K562 (cell line): ENCODE measurements at regions not wholly inside any gene's neighbourhood (a gene's known extent, or its start where the extent isn't known, plus 50 kb on each side); places are given as distances from the start of the nearest gene placed in this dataset.
"Not testable (repeated sequence)": the region's sequence is repeated elsewhere in the genome, so short reads cannot be mapped to it uniquely, and the experiment has no call there.

ENCODE experiments used
- ATAC-seq: fragments of 200-7000 bp; cut with Tn5 transposase; 3 replicates; pipeline ENCODE4 v1.9.1; 2020; ENCODE audit warnings: moderate library complexity
- BruUV-seq: library from RNA; stranded (reverse); fragments of 400-500 nt; replicated peaks from 2 replicates; lab custom pipeline; 2021; lab: Mats Ljungman, UMichigan
- CTCF ChIA-PET: fragments of 300-600 bp; formaldehyde crosslinking; extraction: SDS; loops from one replicate; lab custom pipeline; 2021; ENCODE audit warnings: low intra/inter-chr PET ratio; lab: Yijun Ruan, JAX
- POLR2A ChIA-PET: fragments of 300-600, 350-650 bp; sonication (Branson Sonifier 250); formaldehyde crosslinking; extraction: SDS; loops from one replicate; lab custom pipeline; 2021; ENCODE audit warnings: antibody characterized with exemption, inconsistent platforms; lab: Yijun Ruan, JAX
- DNase-seq, 4 experiments: peaks; one replicate each; pipeline versions ENCODE4 v3.0.0 to v3.0.0-alpha.2; 2011 to 2018; ENCODE audit warnings: low spot score in 3 of 4, mixed read lengths in 3 of 4; ENCODE audit errors: extremely low read depth in 1 of 4
- FAIRE-seq: peaks from 2 replicates; lab custom pipeline; 2011; peaks lifted over from hg19 to GRCh38; lab: Jason Lieb, UNC
- H2AFZ ChIP-seq: 2 replicates; pipeline ENCODE4 v1.6.0; 2011; ENCODE audit warnings: low read depth, low read length, control low read depth, inconsistent platforms
- H3K27ac ChIP-seq: fragments of 200-600 bp; 3 replicates; pipeline ENCODE4 v1.8.0; 2011; ENCODE audit warnings: low read depth, mild to moderate bottlenecking, control low read depth, inconsistent platforms, low read length, moderate library complexity, mixed read lengths; ENCODE audit errors: extremely low read depth
- H3K27me3 ChIP-seq, 2 experiments: fragments of 300-600 bp in 1 of 2; 2 replicates in 1 of 2; 3 replicates in 1 of 2; pipeline versions ENCODE4 v1.6.0 to v1.8.0; 2011; ENCODE audit warnings: inconsistent platforms in 2 of 2, low read length in 2 of 2, mild to moderate bottlenecking in 1 of 2, mixed read lengths in 1 of 2, moderate library complexity in 1 of 2; ENCODE audit not compliant: control insufficient read depth in 2 of 2, insufficient read depth in 2 of 2
- H3K36me3 ChIP-seq: fragments of 300-600 bp; 3 replicates; pipeline ENCODE4 v1.8.0; 2011; ENCODE audit warnings: mild to moderate bottlenecking, low read length, inconsistent platforms; ENCODE audit not compliant: control insufficient read depth, insufficient read depth
- H3K4me1 ChIP-seq, 2 experiments: fragments of 200-600 bp in 1 of 2; replicated peaks in 1 of 2; 2 replicates in 1 of 2; 3 replicates in 1 of 2; pipeline versions ENCODE4 v1.5.1 to v1.8.0; 2011; ENCODE audit warnings: inconsistent platforms in 2 of 2, low read length in 2 of 2, mild to moderate bottlenecking in 1 of 2, mixed read lengths in 1 of 2, moderate library complexity in 1 of 2; ENCODE audit not compliant: control insufficient read depth in 2 of 2, insufficient read depth in 2 of 2
- H3K4me2 ChIP-seq: 2 replicates; pipeline ENCODE4 v1.6.1; 2011; ENCODE audit warnings: low read length, control low read depth, inconsistent platforms, mixed read lengths; ENCODE audit not compliant: insufficient read depth
- H3K4me3 ChIP-seq: fragments of 200-600 bp; sonication (generic), shearing (Covaris generic); 2 replicates; pipeline ENCODE4 v1.5.1; 2016; ENCODE audit warnings: control low read depth, inconsistent platforms
- H3K79me2 ChIP-seq: fragments of 200-600 bp; 3 replicates; pipeline ENCODE4 v1.8.0; 2011; ENCODE audit warnings: low read length, inconsistent platforms; ENCODE audit not compliant: control insufficient read depth, insufficient read depth
- H3K9ac ChIP-seq, 2 experiments: 2 replicates each; pipeline versions ENCODE4 v1.6.0 to v1.6.1; 2011; ENCODE audit warnings: low read depth in 2 of 2, low read length in 2 of 2, control low read depth in 1 of 2, inconsistent platforms in 1 of 2, mild to moderate bottlenecking in 1 of 2, mixed read lengths in 1 of 2; ENCODE audit not compliant: insufficient read depth in 1 of 2
- H3K9me1 ChIP-seq: one replicate; pipeline ENCODE4 v1.6.0; 2011; ENCODE audit warnings: inconsistent platforms, mild to moderate bottlenecking, low read length, moderate library complexity; ENCODE audit not compliant: control insufficient read depth, insufficient read depth
- H3K9me3 ChIP-seq: replicated peaks from 2 replicates; pipeline ENCODE4 v1.5.1; 2011; ENCODE audit warnings: low read depth, low read length, inconsistent platforms; ENCODE audit not compliant: control insufficient read depth, insufficient read depth
- H4K20me1 ChIP-seq: replicated peaks from 2 replicates; pipeline ENCODE4 v1.6.1; 2011; ENCODE audit warnings: low read length, inconsistent platforms, mixed read lengths; ENCODE audit not compliant: control insufficient read depth, insufficient read depth
- XRCC5 ChIP-seq: fragments of 200-400 bp; formaldehyde crosslinking; IDR thresholded peaks from 2 replicates; pipeline ENCODE4 v1.6.1; 2017; ENCODE audit warnings: low read depth, mild to moderate bottlenecking, low read length
- WGBS: fragments of 100-300 bp; shearing (Covaris generic); methylation state at CpG from one replicate; pipeline ENCODE4 v1.1.6; 2016; ENCODE audit warnings: low coverage, mixed read lengths; ENCODE audit not compliant: insufficient coverage; ENCODE audit errors: missing lambda C conversion rate; 5-methylcytosine and 5-hydroxymethylcytosine counted together
- in situ Hi-C: fragments of 300-500 bp; cut with MboI; formaldehyde crosslinking; loops from 4 replicates; pipeline ENCODE4 v1.15.0; 2018; ENCODE audit warnings: inconsistent platforms, mixed read lengths
- intact Hi-C: fragments of 100-400 bp; cut with micrococcal nuclease; formaldehyde crosslinking; loops from 2 replicates; pipeline ENCODE4 v1.14.2; 2022

DNA sequence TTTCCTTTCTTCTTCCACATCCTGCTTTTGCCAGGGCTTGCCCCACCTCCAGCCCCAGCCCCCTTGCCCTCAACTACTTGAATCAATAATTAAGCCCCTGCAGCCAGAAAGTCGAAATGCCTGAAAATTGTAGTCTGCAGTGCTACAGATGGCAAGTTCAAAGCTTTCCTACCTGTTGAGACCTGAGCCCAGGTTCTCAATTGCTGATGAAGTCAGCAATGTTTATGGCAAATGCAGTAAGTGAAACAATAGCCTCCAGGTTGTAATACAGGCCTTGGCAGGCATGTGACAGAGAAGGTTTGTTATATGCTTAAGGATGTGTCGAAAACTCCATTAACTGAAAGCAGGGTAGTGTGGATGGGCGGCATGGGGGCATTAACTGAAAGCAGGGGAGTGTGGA lies 181.1 kb upstream of the SESN3 start:
- WGBS = 6% methylated on average over 3 of the region's 3 CpGs
- Histone ChIP-seq H3K9ac (no peak overlapping the region), H3K4me2 (no peak overlapping the region), H3K27me3 (no peaks in the 10 kb centered on the region), H4K20me1 (no peaks in the 10 kb centered on the region), H3K4me1 (peaks cover 2 to 15% of the 10 kb centered on the region in 2 experiments; a peak in 4 of 5 replicates), H3K27ac (no peak overlapping the region), H3K79me2 (no peaks in the 10 kb centered on the region), H3K9me1 (no peaks in the 10 kb centered on the region), H3K9me3 (no peaks in the 10 kb centered on the region), H3K36me3 (no peaks in the 10 kb centered on the region), H2AFZ (no peak overlapping the region), H3K4me3 (no peak overlapping the region)
- BruUV-seq = no TSS peak
- intact Hi-C loops (no loop called here), in situ Hi-C loops (no loop called here)
- POLR2A ChIA-PET = no interaction called here
- FAIRE-seq (no peak), ATAC-seq (no peak), DNase-seq (no peak)
- no peak for TF ChIP-seq XRCC5
- CTCF ChIA-PET = no interaction called here

DNA sequence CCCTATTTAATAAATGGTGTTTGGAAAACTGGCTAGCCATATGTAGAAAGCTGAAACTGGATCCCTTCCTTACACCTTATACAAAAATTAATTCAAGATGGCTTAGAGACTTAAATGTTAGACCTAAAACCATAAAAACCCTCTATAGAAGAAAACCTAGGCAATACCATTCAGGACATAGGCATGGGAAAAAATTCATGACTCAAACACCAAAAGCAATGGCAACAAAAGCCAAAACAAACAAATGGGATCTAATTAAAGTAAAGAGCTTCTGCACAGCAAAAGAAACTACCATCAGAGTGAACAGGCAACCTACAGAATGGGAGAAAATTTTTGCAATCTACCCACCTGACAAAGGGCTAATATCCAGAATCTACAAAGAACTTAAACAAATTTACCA lies 179.7 kb upstream of the SESN3 start:
- H3K9me3 ChIP-seq, H3K36me3 ChIP-seq, intact Hi-C loops, H3K27ac ChIP-seq, POLR2A ChIA-PET, H3K4me1 ChIP-seq, H3K4me2 ChIP-seq, H3K4me3 ChIP-seq, H3K9me1 ChIP-seq, FAIRE-seq, BruUV-seq, H2AFZ ChIP-seq, H3K79me2 ChIP-seq, H4K20me1 ChIP-seq, CTCF ChIA-PET, ATAC-seq, DNase-seq, in situ Hi-C loops, H3K9ac ChIP-seq, H3K27me3 ChIP-seq: not testable (repeated sequence)
